B cell (primary cell): ENCODE measurements at regions not wholly inside any gene's neighbourhood (a gene's known extent, or its start where the extent isn't known, plus 50 kb on each side); places are given as distances from the start of the nearest gene placed in this dataset.

Experiments
- ATAC-seq: fragments of 200-7000 bp; cut with Tn5 transposase; one replicate; pipeline ENCODE4 v1.10.0; 2021; ENCODE audit warnings: low read depth, mild to moderate bottlenecking, moderate number of reproducible peaks, moderate library complexity
- CTCF ChIA-PET: fragments of 350-600 bp; sonication (Branson Sonifier 250); formaldehyde crosslinking; loops from one replicate; lab custom pipeline; 2021; ENCODE audit warnings: antibody characterized with exemption, inconsistent platforms; lab: Charles Lee
- POLR2A ChIA-PET: fragments of 350-600 bp; sonication (Branson Sonifier 250); formaldehyde crosslinking; loops from one replicate; lab custom pipeline; 2021; ENCODE audit warnings: antibody characterized with exemption; lab: Charles Lee
- DNase-seq: peaks from one replicate; pipeline ENCODE4 v3.0.0; 2013
- H2AFZ ChIP-seq: 2 replicates; pipeline ENCODE4 v1.6.1; 2012; ENCODE audit warnings: mild to moderate bottlenecking, low read depth, low read length; ENCODE audit not compliant: insufficient read depth, poor library complexity, severe bottlenecking
- H3K27ac ChIP-seq, 2 donors: 1 replicate in 1 of 2; 2 replicates in 1 of 2; pipeline ENCODE4 v1.5.1; 2012 to 2013; ENCODE audit warnings: low read length in 2 of 2, mild to moderate bottlenecking in 2 of 2, moderate library complexity in 1 of 2
- H3K27me3 ChIP-seq, 4 experiments: fragments of 200-600 bp in 1 of 4; sonication (generic) in 1 of 4; replicated peaks in 1 of 4; 1 replicate in 2 of 4; 2 replicates in 2 of 4; pipeline versions ENCODE4 v1.6.1 to v1.7.0; 2013 to 2016; ENCODE audit warnings: low read length in 3 of 4, mild to moderate bottlenecking in 2 of 4, mixed read lengths in 1 of 4, moderate library complexity in 1 of 4; ENCODE audit not compliant: insufficient read depth in 4 of 4, control insufficient read depth in 3 of 4; ENCODE audit errors: control extremely low read depth in 1 of 4
- H3K36me3 ChIP-seq, 2 experiments: replicated peaks in 1 of 2; 1 replicate in 1 of 2; 2 replicates in 1 of 2; pipeline versions ENCODE4 v1.6.1 to v1.7.1; 2013; ENCODE audit warnings: low read length in 1 of 2; ENCODE audit not compliant: insufficient read depth in 2 of 2, control insufficient read depth in 1 of 2; ENCODE audit errors: control extremely low read depth in 1 of 2, extremely low read depth in 1 of 2
- H3K4me1 ChIP-seq, 2 donors: fragments of 200-600 bp in 1 of 2; sonication (generic) in 1 of 2; 1 replicate in 1 of 2; 2 replicates in 1 of 2; pipeline versions ENCODE4 v1.5.1 to v1.6.1; 2013 to 2017; ENCODE audit warnings: low read length in 2 of 2; ENCODE audit not compliant: control insufficient read depth in 2 of 2, insufficient read depth in 2 of 2
- H3K4me2 ChIP-seq: replicated peaks from 2 replicates; pipeline ENCODE3; 2012; ENCODE audit warnings: mild to moderate bottlenecking, low read depth, low read length; ENCODE audit not compliant: poor library complexity, severe bottlenecking
- H3K4me3 ChIP-seq, 5 experiments: fragments of 200-600 bp in 1 of 5; sonication (generic) in 1 of 5; 1 replicate in 3 of 5; 2 replicates in 2 of 5; pipeline versions ENCODE4 v1.5.1 to v1.7.0; 2011 to 2016; ENCODE audit warnings: low read length in 4 of 5, mild to moderate bottlenecking in 4 of 5, low read depth in 2 of 5, control low read depth in 1 of 5, moderate library complexity in 1 of 5; ENCODE audit not compliant: insufficient read depth in 1 of 5; ENCODE audit errors: control extremely low read depth in 1 of 5, extremely low read depth in 1 of 5
- H3K79me2 ChIP-seq: fragments of 200-600 bp; sonication (generic); one replicate; pipeline ENCODE4 v1.6.0; 2016; ENCODE audit warnings: low read length; ENCODE audit not compliant: control insufficient read depth, insufficient read depth
- H3K9ac ChIP-seq: fragments of 200-600 bp; sonication (generic); 2 replicates; pipeline ENCODE4 v1.6.1; 2017; ENCODE audit warnings: mild to moderate bottlenecking, low read length, moderate library complexity
- H3K9me3 ChIP-seq, 3 donors: one replicate each; pipeline versions ENCODE4 v1.6.1 to v1.7.1; 2013; ENCODE audit warnings: low read length in 2 of 3; ENCODE audit not compliant: control insufficient read depth in 2 of 3, insufficient read depth in 1 of 3; ENCODE audit errors: control extremely low read depth in 1 of 3
- H4K20me1 ChIP-seq: 2 replicates; pipeline ENCODE4 v1.6.0; 2012; ENCODE audit warnings: mild to moderate bottlenecking, low read length; ENCODE audit not compliant: insufficient read depth, control insufficient read depth, poor library complexity, severe bottlenecking
- H3K27ac Mint-ChIP-seq: one replicate; pipeline ENCODE4 v1.8.0; 2021; ENCODE audit warnings: mixed read lengths
- H3K27me3 Mint-ChIP-seq: one replicate; pipeline ENCODE4 v1.8.0; 2021; ENCODE audit warnings: mixed read lengths
- H3K4me1 Mint-ChIP-seq: one replicate; pipeline ENCODE4 v1.8.0; 2021; ENCODE audit warnings: mixed read lengths
- H3K4me3 Mint-ChIP-seq: one replicate; pipeline ENCODE4 v1.8.0; 2021; ENCODE audit warnings: mixed read lengths
- H3K9me3 Mint-ChIP-seq: one replicate; pipeline ENCODE4 v1.8.0; 2022; ENCODE audit warnings: mixed read lengths; ENCODE audit not compliant: insufficient read depth
- CTCF ChIP-seq: fragments of 200-600 bp; IDR thresholded peaks from one replicate; pipeline ENCODE4 v1.8.0; 2022; ENCODE audit warnings: antibody characterized with exemption, mild to moderate bottlenecking
- EZH2 ChIP-seq: IDR thresholded peaks from 2 replicates; pipeline ENCODE4 v1.6.1; 2012; ENCODE audit warnings: borderline replicate concordance, low read depth, mild to moderate bottlenecking, moderate library complexity, low read length; ENCODE audit not compliant: insufficient read depth, poor library complexity, severe bottlenecking
- WGBS: methylation state at CpG from one replicate; pipeline ENCODE4 v1.1.5; 2013; ENCODE audit warnings: missing lambda C conversion rate; ENCODE audit not compliant: insufficient coverage; 5-methylcytosine and 5-hydroxymethylcytosine counted together
- intact Hi-C: fragments of 100-400 bp; cut with micrococcal nuclease; formaldehyde crosslinking; loops from one replicate; pipeline ENCODE4 v1.10.0; 2022

DNA sequence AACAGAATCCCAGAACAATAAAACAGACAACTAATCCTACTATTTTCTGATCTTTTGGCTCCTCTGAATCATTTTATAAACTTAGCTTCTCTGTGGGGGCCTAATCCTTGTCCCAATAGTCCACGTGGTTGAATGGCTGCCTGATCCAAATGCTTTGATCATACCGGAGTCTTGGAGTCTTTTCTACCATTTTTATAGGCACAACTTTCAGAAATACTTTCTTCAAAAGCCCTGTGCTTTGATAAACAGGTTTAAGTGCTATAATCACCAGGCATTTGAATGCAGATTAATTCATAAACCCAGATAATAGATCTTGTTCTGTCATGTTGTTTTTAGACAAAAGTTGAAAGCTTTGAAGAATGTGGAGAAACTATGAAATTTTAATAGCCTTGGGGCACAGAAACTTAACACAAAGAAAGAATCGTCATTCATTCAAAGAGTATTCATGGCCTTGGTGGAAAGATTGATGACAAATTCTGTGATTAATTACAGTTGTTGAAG, 163.7 kb downstream of the AHR start:
- Mint-ChIP-seq H3K9me3 (peaks cover 6% of the 10 kb centered on the region), H3K27ac (no peak overlapping the region), H3K27me3 (peaks cover 6% of the 10 kb centered on the region), H3K4me3 (no peak overlapping the region), H3K4me1 (peaks cover 3% of the 10 kb centered on the region)
- WGBS = 93% methylated on average over 2 of the region's 3 CpGs
- no peak for ATAC-seq
- Histone ChIP-seq H3K4me3 (no peak overlapping the region), H3K79me2 (no peaks in the 10 kb centered on the region), H3K36me3 (no peaks in the 10 kb centered on the region), H3K27ac (no peak overlapping the region), H2AFZ (no peak overlapping the region), H3K4me2 (no peak overlapping the region), H3K9ac (no peak overlapping the region), H3K4me1 (no peaks in the 10 kb centered on the region), H3K27me3 (no peaks in the 10 kb centered on the region), H3K9me3 (peaks cover 0 to 3% (median 2%) of the 10 kb centered on the region in 3 donors), H4K20me1 (no peaks in the 10 kb centered on the region)
- intact Hi-C loops = no loop called here
- CTCF ChIA-PET = no interaction called here
- DNase-seq = no peak
- POLR2A ChIA-PET = no interaction called here
- no peak for TF ChIP-seq CTCF
- no peak for TF ChIP-seq EZH2

DNA sequence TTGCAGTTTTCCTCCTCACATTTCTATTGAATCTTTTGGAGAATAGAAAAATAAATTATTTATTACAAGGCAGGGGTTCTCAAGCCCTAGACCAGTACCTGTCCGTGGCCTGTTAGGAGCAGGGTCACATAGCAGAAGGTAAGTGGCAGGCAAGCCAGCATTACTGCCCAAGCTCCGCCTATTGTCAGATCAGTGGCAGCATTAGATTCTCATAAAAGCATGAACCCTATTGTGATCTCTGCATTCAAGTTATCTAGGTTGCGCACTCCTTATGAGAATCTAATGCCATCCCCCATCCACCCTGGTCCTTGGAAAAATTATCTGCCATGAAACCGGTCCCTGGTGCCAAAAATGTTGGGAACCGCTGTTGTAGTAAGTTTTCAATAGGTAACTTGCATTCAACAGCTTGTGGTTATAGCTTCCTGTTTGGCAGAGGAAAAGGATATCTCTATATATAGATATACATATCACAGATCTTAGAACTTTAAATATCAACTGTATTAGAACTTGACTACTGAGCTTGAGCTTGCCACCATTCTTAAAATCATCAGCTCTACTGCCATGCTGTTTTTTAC, 165.1 kb downstream of the AHR start:
- Histone ChIP-seq H3K27ac (no peak overlapping the region), H3K4me2 (no peak overlapping the region), H4K20me1 (no peaks in the 10 kb centered on the region), H3K27me3 (no peaks in the 10 kb centered on the region), H2AFZ (no peak overlapping the region), H3K9ac (no peak overlapping the region), H3K9me3 (peaks cover 0 to 2% (median 0%) of the 10 kb centered on the region in 3 donors), H3K4me1 (no peaks in the 10 kb centered on the region), H3K36me3 (no peaks in the 10 kb centered on the region), H3K4me3 (no peak overlapping the region), H3K79me2 (no peaks in the 10 kb centered on the region)
- ATAC-seq = no peak
- Mint-ChIP-seq H3K27ac (no peak overlapping the region), H3K4me1 (peaks cover 3% of the 10 kb centered on the region), H3K27me3 (peaks cover 6% of the 10 kb centered on the region), H3K9me3 (peaks cover 3% of the 10 kb centered on the region), H3K4me3 (no peak overlapping the region)
- TF ChIP-seq EZH2 (no peak), CTCF (no peak)
- 54% methylated on average over 2 of the region's 5 CpGs for WGBS
- DNase-seq = no peak
- intact Hi-C loops = no loop called here
- ChIA-PET CTCF (no interaction called here), POLR2A (no interaction called here)
